ENCODE measurements at regions not wholly inside any gene's neighbourhood (a gene's known extent, or its start where the extent isn't known, plus 50 kb on each side); places are given as distances from the start of the nearest gene placed in this dataset.

GRCh38 chr16:85329059-85329812, 217.0 kb upstream of the CIBAR2 start (continued):
- no peak for TF ChIP-seq AGO2 (optimal IDR thresholded peaks at IDR 0.05; ENCODE audit: low read depth, low read length)
- no peak for TF ChIP-seq ZNF574 (CRISPR knock-in tag; IDR thresholded peaks at IDR 0.05)
- TF ChIP-seq ZNF547 (CRISPR knock-in tag; IDR thresholded peaks at IDR 0.05) = 0 out of 2 replicates have a peak, but pooled peaks have one; percentile 24
- TF ChIP-seq FOXJ3 (CRISPR knock-in tag; IDR thresholded peaks at IDR 0.05; ENCODE audit: borderline replicate concordance) = no peak; the same call in 1 of the 2 replicates
- TF ChIP-seq KDM5A (IDR thresholded peaks at IDR 0.05; ENCODE audit: borderline replicate concordance, low read length) = no peak
- TF ChIP-seq, protein P1, sequence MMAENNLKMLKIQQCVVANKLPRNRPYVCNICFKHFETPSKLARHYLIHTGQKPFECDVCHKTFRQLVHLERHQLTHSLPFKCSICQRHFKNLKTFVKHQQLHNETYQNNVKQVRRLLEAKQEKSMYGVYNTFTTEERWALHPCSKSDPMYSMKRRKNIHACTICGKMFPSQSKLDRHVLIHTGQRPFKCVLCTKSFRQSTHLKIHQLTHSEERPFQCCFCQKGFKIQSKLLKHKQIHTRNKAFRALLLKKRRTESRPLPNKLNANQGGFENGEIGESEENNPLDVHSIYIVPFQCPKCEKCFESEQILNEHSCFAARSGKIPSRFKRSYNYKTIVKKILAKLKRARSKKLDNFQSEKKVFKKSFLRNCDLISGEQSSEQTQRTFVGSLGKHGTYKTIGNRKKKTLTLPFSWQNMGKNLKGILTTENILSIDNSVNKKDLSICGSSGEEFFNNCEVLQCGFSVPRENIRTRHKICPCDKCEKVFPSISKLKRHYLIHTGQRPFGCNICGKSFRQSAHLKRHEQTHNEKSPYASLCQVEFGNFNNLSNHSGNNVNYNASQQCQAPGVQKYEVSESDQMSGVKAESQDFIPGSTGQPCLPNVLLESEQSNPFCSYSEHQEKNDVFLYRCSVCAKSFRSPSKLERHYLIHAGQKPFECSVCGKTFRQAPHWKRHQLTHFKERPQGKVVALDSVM (CRISPR knock-in tag; IDR thresholded peaks at IDR 0.05) = no peak
- no peak for TF ChIP-seq NFKBIZ (CRISPR knock-in tag; IDR thresholded peaks at IDR 0.05)
- TF ChIP-seq KDM6A (CRISPR knock-in tag; IDR thresholded peaks at IDR 0.05; ENCODE audit: low read depth) = no peak
- TF ChIP-seq SMAD9 (CRISPR knock-in tag; IDR thresholded peaks at IDR 0.05) = no peak
- TF ChIP-seq JDP2 (CRISPR knock-in tag; IDR thresholded peaks at IDR 0.05; ENCODE audit: borderline replicate concordance) = no peak
- TF ChIP-seq ZNF234 (CRISPR knock-in tag; conservative IDR thresholded peaks at IDR 0.05) = no peak
- no peak for TF ChIP-seq POGZ (CRISPR knock-in tag; IDR thresholded peaks at IDR 0.05)
- no peak for TF ChIP-seq ZNF280B (CRISPR knock-in tag; IDR thresholded peaks at IDR 0.05; ENCODE audit: borderline replicate concordance)
- 0 out of 2 replicates have a peak, but pooled peaks have one; percentile 6 for TF ChIP-seq ADNP (CRISPR knock-in tag; IDR thresholded peaks at IDR 0.05)
- TF ChIP-seq ZNF329 (CRISPR knock-in tag; IDR thresholded peaks at IDR 0.05; ENCODE audit: low read depth) = no peak
- TF ChIP-seq, protein P2, sequence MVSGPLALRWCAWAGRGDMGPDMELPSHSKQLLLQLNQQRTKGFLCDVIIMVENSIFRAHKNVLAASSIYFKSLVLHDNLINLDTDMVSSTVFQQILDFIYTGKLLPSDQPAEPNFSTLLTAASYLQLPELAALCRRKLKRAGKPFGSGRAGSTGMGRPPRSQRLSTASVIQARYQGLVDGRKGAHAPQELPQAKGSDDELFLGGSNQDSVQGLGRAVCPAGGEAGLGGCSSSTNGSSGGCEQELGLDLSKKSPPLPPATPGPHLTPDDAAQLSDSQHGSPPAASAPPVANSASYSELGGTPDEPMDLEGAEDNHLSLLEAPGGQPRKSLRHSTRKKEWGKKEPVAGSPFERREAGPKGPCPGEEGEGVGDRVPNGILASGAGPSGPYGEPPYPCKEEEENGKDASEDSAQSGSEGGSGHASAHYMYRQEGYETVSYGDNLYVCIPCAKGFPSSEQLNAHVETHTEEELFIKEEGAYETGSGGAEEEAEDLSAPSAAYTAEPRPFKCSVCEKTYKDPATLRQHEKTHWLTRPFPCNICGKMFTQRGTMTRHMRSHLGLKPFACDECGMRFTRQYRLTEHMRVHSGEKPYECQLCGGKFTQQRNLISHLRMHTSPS (CRISPR knock-in tag; IDR thresholded peaks at IDR 0.05; ENCODE audit: low read depth) = no peak
- TF ChIP-seq CHD2 (IDR thresholded peaks at IDR 0.05; ENCODE audit: low read depth, low read length) = no peak
- TF ChIP-seq RAD21 (CRISPR knock-in tag; IDR thresholded peaks at IDR 0.05) = peak; percentile 51; the same call in 1 of the 2 replicates
- no peak for TF ChIP-seq BCLAF1 (IDR thresholded peaks at IDR 0.05)
